Trophoblast cell (in vitro differentiated cells and primary cell): ENCODE measurements at regions not wholly inside any gene's neighbourhood (a gene's known extent, or its start where the extent isn't known, plus 50 kb on each side); places are given as distances from the start of the nearest gene placed in this dataset.
A peak's percentile ranks its signal among the peaks of the same experiment; 100 is the strongest.

ENCODE experiments used
- DNase-seq, 2 donors: peaks; one replicate each; pipeline ENCODE4 v3.0.0-alpha.2; 2016
- H2AFZ ChIP-seq: 2 replicates; pipeline ENCODE4 v1.6.1; 2013; ENCODE audit warnings: low read length, moderate library complexity, mild to moderate bottlenecking; ENCODE audit not compliant: insufficient read depth, poor library complexity
- H2AK5ac ChIP-seq: 2 replicates; pipeline ENCODE4 v1.6.1; 2013; ENCODE audit warnings: mild to moderate bottlenecking, low read length
- H2BK120ac ChIP-seq: 2 replicates; pipeline ENCODE4 v1.6.1; 2013; ENCODE audit warnings: low read length, mild to moderate bottlenecking, moderate library complexity; ENCODE audit not compliant: insufficient read depth, poor library complexity
- H2BK12ac ChIP-seq: 2 replicates; pipeline ENCODE4 v1.6.1; 2013; ENCODE audit warnings: mild to moderate bottlenecking, low read length, moderate library complexity
- H2BK5ac ChIP-seq: 2 replicates; pipeline ENCODE4 v1.6.1; 2013; ENCODE audit warnings: low read length, low read depth, moderate library complexity, mild to moderate bottlenecking; ENCODE audit not compliant: poor library complexity
- H3K14ac ChIP-seq: 2 replicates; pipeline ENCODE4 v1.6.1; 2013; ENCODE audit warnings: mild to moderate bottlenecking, low read length
- H3K18ac ChIP-seq: 2 replicates; pipeline ENCODE4 v1.6.1; 2013; ENCODE audit warnings: mild to moderate bottlenecking, low read length
- H3K23ac ChIP-seq: 2 replicates; pipeline ENCODE4 v1.6.1; 2013; ENCODE audit warnings: low read length
- H3K27ac ChIP-seq: 2 replicates; pipeline ENCODE4 v1.5.1; 2013; ENCODE audit warnings: low read depth, mild to moderate bottlenecking, inconsistent platforms, low read length, moderate library complexity
- H3K27me3 ChIP-seq: 2 replicates; pipeline ENCODE4 v1.6.1; 2013; ENCODE audit warnings: inconsistent platforms, mild to moderate bottlenecking, low read length, moderate library complexity; ENCODE audit not compliant: insufficient read depth
- H3K36me3 ChIP-seq, 2 experiments: 1 replicate in 1 of 2; 2 replicates in 1 of 2; pipeline ENCODE4 v1.6.1; 2013; ENCODE audit warnings: low read length in 2 of 2, mild to moderate bottlenecking in 2 of 2, moderate library complexity in 1 of 2; ENCODE audit not compliant: insufficient read depth in 2 of 2, control insufficient read depth in 1 of 2
- H3K4ac ChIP-seq: 2 replicates; pipeline ENCODE4 v1.6.1; 2013; ENCODE audit warnings: low read depth, mild to moderate bottlenecking, low read length, moderate library complexity
- H3K4me1 ChIP-seq, 2 experiments: 1 replicate in 1 of 2; 2 replicates in 1 of 2; pipeline ENCODE4 v1.6.1; 2013; ENCODE audit warnings: low read length in 2 of 2, mild to moderate bottlenecking in 2 of 2, moderate library complexity in 1 of 2; ENCODE audit not compliant: insufficient read depth in 2 of 2, control insufficient read depth in 1 of 2
- H3K4me2 ChIP-seq: 2 replicates; pipeline ENCODE4 v1.6.1; 2013; ENCODE audit warnings: inconsistent platforms, mild to moderate bottlenecking, low read length, moderate library complexity
- H3K4me3 ChIP-seq: 2 replicates; pipeline ENCODE4 v1.5.1; 2013; ENCODE audit warnings: mild to moderate bottlenecking, low read depth, low read length, inconsistent platforms
- H3K79me1 ChIP-seq: one replicate; pipeline ENCODE4 v1.6.1; 2013; ENCODE audit warnings: low read length
- H3K79me2 ChIP-seq: 2 replicates; pipeline ENCODE4 v1.6.1; 2013; ENCODE audit warnings: low read length, mild to moderate bottlenecking; ENCODE audit not compliant: control insufficient read depth, insufficient read depth, poor library complexity
- H3K9ac ChIP-seq: 2 replicates; pipeline ENCODE4 v1.6.1; 2013; ENCODE audit warnings: mild to moderate bottlenecking, low read length
- H3K9me3 ChIP-seq: 2 replicates; pipeline ENCODE4 v1.6.1; 2013; ENCODE audit warnings: low read depth, mild to moderate bottlenecking, control low read depth, inconsistent platforms, low read length; ENCODE audit not compliant: insufficient read depth
- H4K12ac ChIP-seq: 2 replicates; pipeline ENCODE4 v1.6.1; 2013; ENCODE audit warnings: low read depth, mild to moderate bottlenecking, low read length, moderate library complexity
- H4K8ac ChIP-seq: 2 replicates; pipeline ENCODE4 v1.6.1; 2013; ENCODE audit warnings: low read depth, mild to moderate bottlenecking, low read length, moderate library complexity
- H4K91ac ChIP-seq: one replicate; pipeline ENCODE4 v1.6.1; 2013; ENCODE audit warnings: low read depth, mild to moderate bottlenecking, low read length, moderate library complexity
- WGBS: extraction: QIAGEN DNeasy Blood & Tissue Kit; methylation state at CpG from one replicate; pipeline ENCODE4 v1.1.7; 2013; ENCODE audit warnings: missing lambda C conversion rate; ENCODE audit not compliant: insufficient read length, insufficient coverage; ENCODE audit errors: extremely low coverage; 5-methylcytosine and 5-hydroxymethylcytosine counted together

GRCh38 chr2:12180031-12180430 lies 433.6 kb downstream of the LPIN1 start:
- Histone ChIP-seq H2BK12ac (no peak overlapping the region), H3K27ac (no peak overlapping the region), H2AK5ac (no peak overlapping the region), H3K4ac (no peak overlapping the region), H3K79me2 (peaks cover 2% of the 10 kb centered on the region), H3K4me2 (no peak overlapping the region), H3K4me3 (no peak overlapping the region), H3K18ac (no peak overlapping the region), H3K36me3 (no peaks in the 10 kb centered on the region), H2AFZ (no peak overlapping the region), H3K27me3 (no peaks in the 10 kb centered on the region), H2BK5ac (no peak overlapping the region), H3K79me1 (peaks cover 14% of the 10 kb centered on the region), H4K12ac (no peak overlapping the region), H4K91ac (no peak overlapping the region), H4K8ac (no peak overlapping the region), H3K9me3 (no peaks in the 10 kb centered on the region), H3K14ac (no peak overlapping the region), H3K4me1 (peaks cover 17 to 20% of the 10 kb centered on the region in 2 experiments), H3K23ac (no peak overlapping the region), H2BK120ac (no peak overlapping the region), H3K9ac (no peak overlapping the region)
- no CpG with 5 or more reads among the region's 2 CpGs for WGBS
- no peak for DNase-seq

GRCh38 chr2:12183032-12183645 lies 436.7 kb downstream of the LPIN1 start:
- DNase-seq: no peak
- no peak overlapping the region for H2BK120ac ChIP-seq
- H3K9me3 ChIP-seq: no peaks in the 10 kb centered on the region
- no peak overlapping the region for H4K12ac ChIP-seq
- H2BK12ac ChIP-seq: no peak overlapping the region
- H3K14ac ChIP-seq: no peak overlapping the region
- H2AFZ ChIP-seq: no peak overlapping the region
- H3K79me2 ChIP-seq: no peaks in the 10 kb centered on the region
- no peaks in the 10 kb centered on the region for H3K27me3 ChIP-seq
- no peak overlapping the region for H3K23ac ChIP-seq
- H3K4me2 ChIP-seq: no peak overlapping the region
- H3K18ac ChIP-seq: no peak overlapping the region
- H3K4ac ChIP-seq: no peak overlapping the region
- H3K9ac ChIP-seq: no peak overlapping the region
- H3K27ac ChIP-seq: no peak overlapping the region
- no CpG with 5 or more reads among the region's 3 CpGs for WGBS
- H3K79me1 ChIP-seq: peaks cover 5% of the 10 kb centered on the region
- no peak overlapping the region for H2BK5ac ChIP-seq
- peaks cover 5 to 6% of the 10 kb centered on the region in 2 experiments for H3K4me1 ChIP-seq
- no peak overlapping the region for H4K8ac ChIP-seq
- H3K4me3 ChIP-seq: no peak overlapping the region
- H3K36me3 ChIP-seq: no peaks in the 10 kb centered on the region
- H4K91ac ChIP-seq: no peak overlapping the region
- no peak overlapping the region for H2AK5ac ChIP-seq

- Histone ChIP-seq H3K27me3 (no peaks in the 10 kb centered on the region), H3K79me1 (no peaks in the 10 kb centered on the region), H3K14ac (no peak overlapping the region), H2AFZ (no peak overlapping the region), H2BK120ac (no peak overlapping the region), H2AK5ac (no peak overlapping the region), H3K36me3 (no peaks in the 10 kb centered on the region), H3K4me3 (no peak overlapping the region), H3K4ac (no peak overlapping the region), H3K9ac (no peak overlapping the region), H4K8ac (no peak overlapping the region), H2BK5ac (no peak overlapping the region), H4K91ac (no peak overlapping the region), H3K4me2 (no peak overlapping the region), H3K18ac (no peak overlapping the region), H3K27ac (no peak overlapping the region), H2BK12ac (no peak overlapping the region), H3K4me1 (no peaks in the 10 kb centered on the region), H3K23ac (no peak overlapping the region), H3K9me3 (peaks cover 2% of the 10 kb centered on the region), H4K12ac (no peak overlapping the region), H3K79me2 (no peaks in the 10 kb centered on the region)
- DNase-seq: no peak
- WGBS: no CpG with 5 or more reads among the region's 5 CpGs
These were observed 446.3 kb downstream of the LPIN1 start for GRCh38 chr2:12192762-12193161.

GRCh38 chr2:12194968-12195367 lies 448.5 kb downstream of the LPIN1 start:
- Histone ChIP-seq H3K9me3 (peaks cover 2% of the 10 kb centered on the region), H3K79me1 (no peaks in the 10 kb centered on the region), H3K4ac (no peak overlapping the region), H3K36me3 (no peaks in the 10 kb centered on the region), H3K18ac (no peak overlapping the region), H3K14ac (no peak overlapping the region), H2BK12ac (no peak overlapping the region), H3K4me3 (no peak overlapping the region), H3K4me1 (no peaks in the 10 kb centered on the region), H3K23ac (no peak overlapping the region), H2BK120ac (no peak overlapping the region), H3K27ac (no peak overlapping the region), H3K27me3 (no peaks in the 10 kb centered on the region), H4K91ac (no peak overlapping the region), H3K79me2 (no peaks in the 10 kb centered on the region), H4K12ac (no peak overlapping the region), H3K9ac (peak overlapping the region; percentile 25), H2AK5ac (no peak overlapping the region), H3K4me2 (no peak overlapping the region), H4K8ac (no peak overlapping the region), H2AFZ (no peak overlapping the region), H2BK5ac (no peak overlapping the region)
- WGBS: no CpG with 5 or more reads among the region's 1 CpG
- no peak for DNase-seq
